ENCODE measurements at regions not wholly inside any gene's neighbourhood (a gene's known extent, or its start where the extent isn't known, plus 50 kb on each side); places are given as distances from the start of the nearest gene placed in this dataset.

DNA sequence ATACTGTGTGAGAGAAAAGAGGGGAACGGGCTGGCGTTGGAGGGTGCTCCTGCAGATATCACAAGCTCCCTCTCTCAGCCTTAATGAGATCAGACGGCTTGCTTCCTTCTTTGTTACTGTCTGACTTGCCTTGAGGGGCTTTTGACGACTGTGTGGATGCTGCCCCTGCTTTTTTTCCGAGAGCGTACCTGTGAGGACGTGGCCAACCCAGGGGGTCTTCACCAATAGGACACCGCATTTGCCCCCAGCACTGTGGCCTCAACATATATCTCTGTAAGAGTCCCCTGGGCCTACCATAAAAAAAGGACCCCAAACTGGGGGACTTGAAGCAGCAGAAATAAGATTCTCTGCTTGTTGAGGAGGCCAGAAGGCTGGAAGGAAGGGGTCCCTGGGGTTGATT, 143.9 kb downstream of the SHOX start:
- no peak overlapping the region for H3K4me3 ChIP-seq (ENCODE audit: low read depth, low read length)
- no peak for DNase-seq
- no peaks in the 10 kb centered on the region for H3K36me3 ChIP-seq
- no peaks in the 10 kb centered on the region for H3K9me3 ChIP-seq
- TF ChIP-seq CTCF (IDR thresholded peaks at IDR 0.05; ENCODE audit: low read depth, low read length): no peak
- H3K27me3 ChIP-seq: no peaks in the 10 kb centered on the region
- no peaks in the 10 kb centered on the region for H3K4me1 ChIP-seq

DNA sequence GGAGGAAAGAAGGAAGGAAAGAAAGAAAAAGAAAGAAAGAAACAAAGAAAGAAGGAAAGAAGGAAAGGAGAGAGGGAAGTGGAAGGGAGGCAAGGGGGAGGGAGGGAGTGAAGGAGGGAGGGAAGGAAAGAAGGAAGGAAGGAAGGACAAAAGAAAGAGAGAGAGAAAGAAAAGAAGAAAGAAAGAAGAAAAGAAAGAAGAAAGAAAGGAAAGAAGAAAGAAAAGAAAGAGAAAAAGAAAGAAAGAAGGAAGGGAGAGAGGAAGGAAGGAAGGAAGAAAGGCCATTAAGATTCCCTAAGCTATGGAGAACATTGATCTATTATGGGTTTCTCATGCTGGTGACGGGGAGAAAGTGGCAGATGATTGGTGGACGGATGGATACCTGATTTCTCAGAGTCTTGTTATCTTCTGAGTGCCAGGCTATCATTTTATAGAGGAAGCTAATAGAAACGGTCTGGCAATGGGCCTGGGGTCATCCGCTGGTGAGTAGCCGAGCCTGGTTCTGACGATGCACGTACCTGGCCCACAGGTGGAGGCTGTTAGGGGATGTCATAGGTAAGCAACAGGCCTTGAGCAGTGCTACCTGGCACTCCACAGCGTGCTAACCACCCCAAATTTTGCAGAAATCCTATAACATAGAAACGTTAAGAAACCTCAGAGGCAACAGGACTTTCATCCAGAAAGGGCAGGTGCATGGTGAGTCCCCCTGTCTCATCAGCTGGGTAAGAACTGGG, 142.9 kb downstream of the SHOX start:
- TF ChIP-seq CTCF (IDR thresholded peaks at IDR 0.05; ENCODE audit: low read depth, low read length): no peak
- Histone ChIP-seq H3K36me3 (no peaks in the 10 kb centered on the region), H3K4me3 (ENCODE audit: low read depth, low read length) (no peak overlapping the region), H3K4me1 (no peaks in the 10 kb centered on the region), H3K9me3 (no peaks in the 10 kb centered on the region), H3K27me3 (no peaks in the 10 kb centered on the region)
- no peak for DNase-seq

- no peaks in the 10 kb centered on the region for H3K4me1 ChIP-seq
- H3K36me3 ChIP-seq: no peaks in the 10 kb centered on the region
These were observed 140.9 kb downstream of the SHOX start for GRCh38 chrX:771536-771935.

GRCh38 chrX:769796-770195, 139.2 kb downstream of the SHOX start:
- no peak overlapping the region for H3K4me3 ChIP-seq (ENCODE audit: low read depth, low read length)
- no peaks in the 10 kb centered on the region for H3K9me3 ChIP-seq
- no peak for TF ChIP-seq CTCF (IDR thresholded peaks at IDR 0.05; ENCODE audit: low read depth, low read length)
- H3K27me3 ChIP-seq: no peaks in the 10 kb centered on the region
- no peak for DNase-seq
- no peaks in the 10 kb centered on the region for H3K4me1 ChIP-seq
- H3K36me3 ChIP-seq: no peaks in the 10 kb centered on the region

More at GRCh38 chrX:771536-771935, 140.9 kb downstream of the SHOX start:
- TF ChIP-seq CTCF (IDR thresholded peaks at IDR 0.05; ENCODE audit: low read depth, low read length): no peak
- H3K9me3 ChIP-seq: no peaks in the 10 kb centered on the region
- no peak overlapping the region for H3K4me3 ChIP-seq (ENCODE audit: low read depth, low read length)
- no peak for DNase-seq
- no peaks in the 10 kb centered on the region for H3K27me3 ChIP-seq

DNA sequence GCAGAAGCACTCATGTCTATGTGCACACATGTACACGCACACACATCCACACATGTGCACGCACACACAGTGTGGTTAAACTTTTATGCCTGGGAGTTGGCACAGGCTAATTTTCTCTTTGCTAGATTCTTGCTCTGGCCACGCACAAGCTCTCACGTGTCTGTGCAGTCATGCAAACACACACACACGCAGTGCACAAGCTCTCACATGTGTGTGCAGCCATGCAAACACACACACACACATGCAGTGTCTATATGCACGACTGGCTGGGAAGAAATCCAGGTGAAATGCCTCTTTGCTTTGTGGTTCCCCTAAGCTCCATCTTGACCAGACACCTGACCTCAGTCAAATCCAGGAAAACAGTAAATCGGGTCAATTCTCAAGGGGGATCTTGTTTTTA, 138.0 kb downstream of the SHOX start:
- no peak for DNase-seq

More for the DNA sequence above, 138.0 kb downstream of the SHOX start:
- Histone ChIP-seq H3K4me1 (no peaks in the 10 kb centered on the region), H3K9me3 (no peaks in the 10 kb centered on the region), H3K36me3 (no peaks in the 10 kb centered on the region), H3K27me3 (no peaks in the 10 kb centered on the region), H3K4me3 (ENCODE audit: low read depth, low read length) (no peak overlapping the region)
- no peak for TF ChIP-seq CTCF (IDR thresholded peaks at IDR 0.05; ENCODE audit: low read depth, low read length)

Measured in BE2C (cell line).